Skin of body (tissue), 1 donor: ENCODE measurements at regions not wholly inside any gene's neighbourhood (a gene's known extent, or its start where the extent isn't known, plus 50 kb on each side); places are given as distances from the start of the nearest gene placed in this dataset.
"Not testable (repeated sequence)": the region's sequence is repeated elsewhere in the genome, so short reads cannot be mapped to it uniquely, and the experiment has no call there.

Source experiments
- DNase-seq: peaks from one replicate; lab custom pipeline; 2025; lab: John Stamatoyannopoulos, UW

DNA sequence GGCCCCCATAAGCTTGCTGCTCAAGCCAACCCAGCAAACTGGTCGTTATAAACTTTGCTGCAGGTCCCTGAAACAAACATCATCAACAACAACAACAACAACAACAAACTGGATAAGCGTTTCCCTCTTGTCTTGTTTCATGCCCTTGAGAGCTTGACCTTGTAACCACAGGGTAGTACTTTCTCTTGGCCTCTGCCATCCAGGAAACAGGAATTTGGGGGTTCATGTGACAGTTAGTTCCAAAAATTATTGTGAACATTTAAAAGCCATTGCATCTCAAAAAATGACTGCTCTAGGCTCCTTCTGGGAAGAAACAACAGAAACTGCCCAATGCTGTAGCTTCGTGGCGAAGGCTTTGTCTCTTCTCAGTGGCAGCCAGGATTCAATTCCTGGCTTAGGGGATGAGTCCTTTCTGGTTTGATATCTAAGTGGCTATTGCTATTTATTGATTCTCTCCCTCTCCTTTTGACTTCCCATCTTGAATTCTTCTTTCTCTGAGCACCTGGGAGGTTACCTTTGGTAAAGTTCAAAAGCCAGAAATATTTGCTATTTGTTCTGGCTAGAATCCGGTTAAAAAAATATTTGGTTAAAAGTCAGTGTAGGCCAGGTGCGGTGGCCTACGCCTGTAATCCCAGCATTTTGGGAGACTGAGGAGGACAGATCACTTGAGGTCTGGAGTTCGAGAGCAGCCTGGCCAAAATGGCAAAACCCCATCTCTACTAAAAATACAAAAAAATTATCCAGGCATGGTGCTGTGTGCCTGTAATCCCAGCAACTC, 52.0 kb upstream of the CPM start:
- DNase-seq, result no peak

GRCh38 chr12:68997526-68997925, 64.6 kb upstream of the CPM start:
- not testable (repeated sequence) for DNase-seq

- no peak for DNase-seq
Measured at GRCh38 chr12:68998041-68998440, 65.1 kb upstream of the CPM start.

DNA sequence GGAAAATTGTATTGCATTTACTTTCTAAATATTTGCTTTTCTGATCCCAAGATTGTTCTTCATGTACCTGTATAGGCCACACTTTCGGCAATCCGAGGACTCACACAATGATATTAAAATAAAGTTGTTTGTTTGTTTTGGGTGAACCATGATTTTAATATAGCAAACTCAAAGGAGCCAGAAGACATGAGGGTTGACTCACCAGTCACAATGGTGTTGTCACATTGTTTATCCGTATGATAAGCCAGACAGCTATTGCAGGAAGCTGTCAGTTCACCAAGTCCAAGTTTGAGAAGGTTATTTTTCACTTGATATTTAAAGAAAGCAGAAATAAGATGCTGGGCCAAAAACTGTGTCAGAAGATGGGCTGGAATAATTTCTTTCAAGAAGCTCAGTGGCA, 67.1 kb upstream of the CPM start:
- no peak for DNase-seq

DNA sequence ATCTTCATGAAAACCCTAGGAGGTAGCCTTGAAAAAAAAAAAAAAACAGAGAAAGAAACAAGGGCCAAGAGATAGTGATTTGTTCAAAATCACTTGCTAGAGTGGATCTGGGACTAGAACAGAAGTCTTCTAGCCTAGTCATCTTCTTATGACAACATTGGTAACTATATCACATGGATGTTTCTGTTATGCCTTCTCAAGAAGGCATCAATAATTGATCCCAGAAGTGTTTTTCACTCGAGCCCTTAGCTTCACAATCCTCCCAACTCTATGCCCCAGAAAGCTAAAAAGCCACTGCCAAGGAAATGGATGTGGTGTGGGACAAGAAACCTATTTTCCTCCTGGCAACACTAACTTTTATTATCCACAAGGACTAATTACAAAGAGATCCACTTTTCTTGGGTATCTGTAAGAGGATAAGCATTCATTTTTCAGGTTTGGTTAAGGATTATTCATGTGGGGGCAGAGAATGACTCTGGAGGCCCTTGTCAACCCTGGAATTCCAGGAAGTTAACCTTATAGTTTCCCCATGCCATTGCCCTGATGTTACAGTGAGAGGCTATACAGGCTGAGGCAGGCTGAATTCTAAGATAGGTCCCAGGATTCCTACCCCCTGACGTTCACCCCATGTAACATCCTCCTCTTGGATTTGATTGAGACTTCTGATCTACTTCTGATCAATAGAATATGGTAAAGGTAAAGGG, 67.7 kb upstream of the CPM start:
- no peak for DNase-seq

GRCh38 chr12:69001251-69001650, 68.3 kb upstream of the CPM start:
- DNase-seq, result no peak

DNA sequence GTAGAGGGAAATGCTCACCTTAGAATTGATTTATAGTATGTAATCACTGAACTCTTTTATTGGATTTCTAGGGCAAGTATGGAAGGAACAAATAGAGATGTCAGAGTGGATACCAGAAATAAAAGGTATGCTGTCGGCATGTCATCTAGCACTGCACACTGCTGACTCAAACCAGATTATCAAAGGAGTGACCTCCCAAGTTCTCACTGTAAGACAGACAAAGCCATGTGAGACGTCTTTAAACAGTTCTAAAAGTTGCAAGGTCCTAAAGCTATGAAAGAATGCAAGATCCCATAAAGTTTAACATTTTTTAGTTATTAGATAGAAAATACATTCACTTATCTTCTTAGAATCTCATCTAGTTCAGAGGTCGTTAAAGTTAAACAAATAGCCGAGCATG, 70.0 kb upstream of the CPM start:
- no peak for DNase-seq

GRCh38 chr12:69003991-69004390, 71.0 kb upstream of the CPM start:
- no peak for DNase-seq

DNA sequence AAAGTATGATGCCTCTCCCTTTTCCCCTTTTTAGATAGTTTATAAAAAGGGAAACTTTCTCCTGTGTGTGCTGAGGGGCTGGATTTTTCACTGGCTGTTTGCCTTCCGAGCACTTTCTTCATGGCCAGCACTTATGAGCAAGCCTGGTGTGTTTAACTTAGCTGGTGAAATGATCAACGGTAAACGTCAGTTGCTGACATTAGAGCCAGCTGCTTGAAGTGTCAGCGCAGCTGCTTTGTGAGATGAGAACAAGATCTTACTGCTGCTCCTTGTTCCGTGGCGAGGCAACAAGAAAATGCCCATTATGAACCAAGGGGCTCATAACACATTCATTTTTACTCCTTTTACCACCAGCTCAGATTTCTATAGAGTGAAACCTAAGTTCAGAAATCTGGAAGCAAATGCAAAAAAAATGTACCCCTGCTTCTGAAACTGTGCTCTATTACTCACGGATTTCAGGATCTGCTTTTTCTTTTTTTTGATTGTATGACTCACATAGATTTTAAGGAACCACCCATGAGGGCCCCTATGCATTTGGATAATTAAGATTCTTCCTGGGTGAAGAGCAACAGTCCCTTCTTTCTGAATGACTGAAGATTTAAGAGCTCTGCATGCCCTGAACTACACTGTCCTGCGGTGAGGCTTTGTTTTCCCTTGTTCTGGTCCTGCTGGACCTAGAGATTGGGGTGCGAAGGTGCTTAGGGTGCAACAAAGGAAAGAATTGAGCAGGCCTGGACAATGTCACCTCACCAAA, 74.3 kb upstream of the CPM start:
- peak; percentile 15 for DNase-seq

- DNase-seq, result peak; percentile 11
Measured at GRCh38 chr12:69007855-69008351, 74.9 kb upstream of the CPM start.

GRCh38 chr12:69008520-69008919, 75.5 kb upstream of the CPM start:
- DNase-seq, result no peak

DNA sequence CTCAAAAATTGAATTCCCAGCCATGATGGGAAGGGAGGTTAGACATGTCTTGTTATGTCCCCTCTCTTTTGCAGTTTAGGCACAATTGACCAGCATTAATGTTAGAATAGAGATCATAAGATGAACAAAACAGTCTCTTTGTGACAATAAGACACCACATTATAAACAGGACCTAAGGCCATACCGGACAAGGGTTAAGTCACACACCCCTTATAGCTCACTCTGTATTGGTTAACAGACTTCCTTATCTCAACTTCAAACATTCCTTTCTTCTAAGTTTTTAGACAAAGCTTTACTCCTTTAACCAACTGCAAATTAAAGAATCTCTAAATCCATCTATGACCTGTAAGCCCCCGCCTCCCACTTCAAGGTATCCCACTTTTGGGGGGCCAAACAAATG, 81.1 kb upstream of the CPM start:
- DNase-seq, result no peak

- no peak for DNase-seq
Measured at GRCh38 chr12:69015017-69015416, 82.0 kb upstream of the CPM start.

DNA sequence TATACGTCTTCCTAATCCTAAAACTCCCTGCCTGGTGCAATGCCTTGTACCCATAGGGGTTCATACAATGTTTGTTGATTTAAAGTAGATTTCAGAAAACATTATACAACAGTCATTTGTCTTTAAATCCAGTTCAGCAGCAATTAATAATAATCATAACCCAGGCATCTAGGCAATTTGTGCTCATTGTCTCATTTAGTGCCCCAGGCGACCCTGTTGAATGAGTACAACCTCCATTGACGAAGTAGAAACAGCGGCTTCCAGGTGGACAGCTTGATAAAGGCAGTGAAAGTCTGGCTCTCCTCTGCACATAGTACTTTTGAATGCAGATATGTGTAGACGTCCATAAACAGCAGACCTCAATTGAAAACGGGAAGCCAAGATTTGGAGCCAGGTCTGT, 82.9 kb upstream of the CPM start:
- DNase-seq, result no peak

DNA sequence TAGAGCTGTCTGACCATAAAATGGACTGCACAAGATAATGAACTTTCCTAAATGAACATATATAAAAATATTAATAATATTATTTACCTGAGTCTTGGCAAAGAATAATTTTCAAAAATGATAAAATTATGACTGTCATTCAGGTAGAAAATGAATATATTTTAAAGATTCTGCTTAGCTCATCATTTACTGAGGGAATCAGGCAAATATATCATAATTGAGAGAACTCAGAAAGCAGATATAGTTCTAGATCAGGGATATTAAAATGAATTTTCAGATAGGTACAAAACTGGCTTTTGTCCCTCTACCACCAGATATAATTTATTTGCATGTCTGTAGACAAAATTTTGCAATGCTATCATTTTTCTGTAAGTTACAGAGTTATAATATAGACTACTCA, 86.1 kb upstream of the CPM start:
- no peak for DNase-seq

- DNase-seq, result no peak
Measured at GRCh38 chr12:69019910-69020309, 86.9 kb upstream of the CPM start.

- DNase-seq, result no peak
Measured at GRCh38 chr12:69022674-69023073, 89.7 kb upstream of the CPM start.

DNA sequence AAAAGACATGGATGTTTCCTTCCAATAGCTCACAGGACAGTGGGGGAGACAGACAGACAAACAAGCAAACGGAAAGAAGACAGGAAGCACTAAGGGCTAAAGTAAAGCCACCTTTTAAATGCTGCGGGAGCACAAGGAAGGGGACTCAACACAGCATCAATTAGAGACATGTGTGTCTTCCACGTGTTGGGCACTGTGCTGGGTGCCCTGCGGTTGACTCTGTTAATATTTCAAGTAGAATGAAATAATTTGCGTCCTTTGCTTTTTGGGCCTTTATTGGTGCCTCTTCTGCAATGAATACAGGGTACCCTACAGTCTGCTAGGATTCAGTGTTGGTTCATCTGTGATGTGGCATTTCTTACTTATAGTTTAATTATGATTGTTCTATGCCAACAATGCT, 90.9 kb upstream of the CPM start:
- DNase-seq, result no peak

GRCh38 chr12:69024413-69024812, 91.4 kb upstream of the CPM start:
- DNase-seq, result no peak

- no peak for DNase-seq
Measured at GRCh38 chr12:69024907-69025306, 91.9 kb upstream of the CPM start.

GRCh38 chr12:69026336-69026735, 93.4 kb upstream of the CPM start:
- no peak for DNase-seq

DNA sequence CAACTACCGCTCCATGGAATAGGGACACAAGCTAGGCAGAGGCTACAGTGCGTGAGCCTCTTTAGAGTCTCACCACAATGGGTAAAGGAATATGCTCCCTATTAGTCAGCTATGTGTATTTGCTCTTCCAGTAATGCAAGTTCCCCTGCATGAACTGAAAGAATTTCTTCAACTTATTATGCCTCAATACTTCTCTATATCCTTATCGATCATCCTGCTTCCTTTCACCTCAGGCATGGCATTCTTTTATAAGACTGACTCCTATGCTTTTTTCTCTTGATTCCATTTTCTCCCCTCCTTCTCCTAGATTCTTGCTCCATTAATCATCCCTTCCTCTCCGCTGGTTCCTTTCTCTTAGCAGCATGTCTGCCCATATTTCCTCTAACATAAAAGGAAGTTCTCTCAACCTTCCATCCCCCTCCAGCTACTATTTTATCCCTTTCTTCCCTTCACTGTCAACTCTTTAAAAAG, 94.5 kb upstream of the CPM start:
- no peak for DNase-seq
